Esophagus squamous epithelium (tissue), 5 donors: ENCODE measurements at regions not wholly inside any gene's neighbourhood (a gene's known extent, or its start where the extent isn't known, plus 50 kb on each side); places are given as distances from the start of the nearest gene placed in this dataset.
"Not testable (repeated sequence)": the region's sequence is repeated elsewhere in the genome, so short reads cannot be mapped to it uniquely, and the experiment has no call there.

Experiments used
- DNase-seq: peaks from one replicate; lab custom pipeline; 2025; lab: John Stamatoyannopoulos, UW
- H3K27ac ChIP-seq, 4 donors: fragments of 200-600 bp; sonication (generic); one replicate each; pipeline ENCODE4 v1.5.1; 2016 to 2019; ENCODE audit warnings: mild to moderate bottlenecking in 1 of 4
- H3K27me3 ChIP-seq, 4 donors: fragments of 200-600 bp; sonication (generic); 1 replicate in 3 of 4; 2 replicates in 1 of 4; pipeline versions ENCODE4 v1.5.1 to v1.6.0; 2017 to 2021; ENCODE audit warnings: antibody characterized with exemption in 1 of 4
- H3K36me3 ChIP-seq, 3 donors: fragments of 200-600 bp; sonication (generic); one replicate each; pipeline ENCODE4 v1.5.1; 2016 to 2019
- H3K4me1 ChIP-seq, 3 donors: fragments of 200-600 bp; sonication (generic); one replicate each; pipeline ENCODE4 v1.5.1; 2017 to 2019
- H3K4me3 ChIP-seq, 4 donors: fragments of 200-600 bp; sonication (generic); 1 replicate in 3 of 4; 2 replicates in 1 of 4; pipeline ENCODE4 v1.5.1; 2016 to 2019; ENCODE audit warnings: mild to moderate bottlenecking in 2 of 4, moderate library complexity in 1 of 4
- H3K9me3 ChIP-seq, 3 donors: fragments of 200-600 bp; sonication (generic); one replicate each; pipeline ENCODE4 v1.5.1; 2016 to 2019
- POLR2A ChIP-seq, 4 donors: fragments of 450-650 bp; IDR thresholded peaks; one replicate each; pipeline ENCODE4 v1.6.1; 2017; ENCODE audit warnings: antibody characterized with exemption in 4 of 4, mild to moderate bottlenecking in 4 of 4, moderate library complexity in 3 of 4
- WGBS, 2 donors: methylation state at CpG; one replicate each; pipeline ENCODE4 v1.1.5; 2018; 5-methylcytosine and 5-hydroxymethylcytosine counted together
- intact Hi-C: fragments of 100-400 bp; cut with DNase I; formaldehyde crosslinking; loops from one replicate; pipeline ENCODE4 v1.15.0; 2022
- TF ChIP-seq, protein P1 (sequence below), 6 experiments: fragments of 450-650 bp in 4 of 6; fragments of 200-600 bp in 2 of 6; sonication (generic) in 2 of 6; IDR thresholded peaks; one replicate each; pipeline ENCODE4 v1.5.1; 2016 to 2019; ENCODE audit warnings: antibody characterized with exemption in 6 of 6, mild to moderate bottlenecking in 4 of 6, moderate library complexity in 4 of 6
- donor health status: DM: yes; HTN: yes; CAD: no.

DNA sequence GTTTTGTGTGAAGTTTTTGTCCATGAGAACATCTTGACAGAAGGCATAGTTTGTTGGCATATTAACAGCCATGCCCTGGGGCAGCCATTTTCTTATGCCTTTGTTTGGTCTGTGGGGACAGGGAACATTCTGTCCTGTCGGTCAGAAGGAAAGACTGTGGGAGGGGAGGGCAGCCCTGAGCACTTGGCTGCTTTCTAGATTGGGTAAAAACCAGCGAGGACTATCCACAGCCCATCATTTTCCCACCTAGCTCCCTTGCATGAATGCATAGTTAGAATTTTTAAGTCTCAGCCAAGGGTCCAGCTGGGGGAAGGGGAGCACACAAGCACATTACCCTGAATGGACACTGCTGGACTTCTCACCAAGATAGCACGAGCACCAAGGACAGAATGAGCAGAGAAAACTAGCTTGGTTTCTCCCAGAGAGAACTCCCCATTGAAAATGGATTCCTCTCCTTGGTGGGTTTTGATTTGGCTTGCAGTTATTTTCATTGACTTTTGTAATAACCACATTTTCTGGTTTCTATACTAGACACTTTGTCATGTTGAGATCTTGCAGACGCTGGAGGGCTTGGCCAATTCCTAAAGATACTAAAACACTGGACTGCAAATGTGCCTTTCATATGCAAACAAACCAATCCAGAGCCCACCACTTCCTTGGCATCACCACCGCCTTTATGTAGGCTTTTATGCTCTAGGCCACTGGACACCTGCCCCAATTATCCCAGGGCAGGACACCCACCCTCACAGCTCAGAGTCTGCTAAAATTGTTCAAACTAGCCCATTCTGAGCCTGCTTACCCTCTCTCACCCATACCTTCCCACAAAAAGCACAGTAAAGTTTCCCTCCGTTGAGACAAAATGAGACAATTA, 129.9 kb downstream of the BOD1 start:
- intact Hi-C loops = no loop called here
- Histone ChIP-seq H3K4me1 (no peaks in the 10 kb centered on the region), H3K4me3 (no peak overlapping the region), H3K27ac (no peak overlapping the region), H3K9me3 (no peaks in the 10 kb centered on the region), H3K36me3 (no peaks in the 10 kb centered on the region), H3K27me3 (peaks cover 0 to 10% (median 0%) of the 10 kb centered on the region in 4 donors)
- no peak for DNase-seq
- TF ChIP-seq POLR2A (IDR thresholded peaks at IDR 0.05) = no peak
- TF ChIP-seq, protein P1, sequence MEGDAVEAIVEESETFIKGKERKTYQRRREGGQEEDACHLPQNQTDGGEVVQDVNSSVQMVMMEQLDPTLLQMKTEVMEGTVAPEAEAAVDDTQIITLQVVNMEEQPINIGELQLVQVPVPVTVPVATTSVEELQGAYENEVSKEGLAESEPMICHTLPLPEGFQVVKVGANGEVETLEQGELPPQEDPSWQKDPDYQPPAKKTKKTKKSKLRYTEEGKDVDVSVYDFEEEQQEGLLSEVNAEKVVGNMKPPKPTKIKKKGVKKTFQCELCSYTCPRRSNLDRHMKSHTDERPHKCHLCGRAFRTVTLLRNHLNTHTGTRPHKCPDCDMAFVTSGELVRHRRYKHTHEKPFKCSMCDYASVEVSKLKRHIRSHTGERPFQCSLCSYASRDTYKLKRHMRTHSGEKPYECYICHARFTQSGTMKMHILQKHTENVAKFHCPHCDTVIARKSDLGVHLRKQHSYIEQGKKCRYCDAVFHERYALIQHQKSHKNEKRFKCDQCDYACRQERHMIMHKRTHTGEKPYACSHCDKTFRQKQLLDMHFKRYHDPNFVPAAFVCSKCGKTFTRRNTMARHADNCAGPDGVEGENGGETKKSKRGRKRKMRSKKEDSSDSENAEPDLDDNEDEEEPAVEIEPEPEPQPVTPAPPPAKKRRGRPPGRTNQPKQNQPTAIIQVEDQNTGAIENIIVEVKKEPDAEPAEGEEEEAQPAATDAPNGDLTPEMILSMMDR (IDR thresholded peaks at IDR 0.05) = no peak
- WGBS, 2 donors = 58 to 59% methylated on average over 6 of the region's 6 CpGs

DNA sequence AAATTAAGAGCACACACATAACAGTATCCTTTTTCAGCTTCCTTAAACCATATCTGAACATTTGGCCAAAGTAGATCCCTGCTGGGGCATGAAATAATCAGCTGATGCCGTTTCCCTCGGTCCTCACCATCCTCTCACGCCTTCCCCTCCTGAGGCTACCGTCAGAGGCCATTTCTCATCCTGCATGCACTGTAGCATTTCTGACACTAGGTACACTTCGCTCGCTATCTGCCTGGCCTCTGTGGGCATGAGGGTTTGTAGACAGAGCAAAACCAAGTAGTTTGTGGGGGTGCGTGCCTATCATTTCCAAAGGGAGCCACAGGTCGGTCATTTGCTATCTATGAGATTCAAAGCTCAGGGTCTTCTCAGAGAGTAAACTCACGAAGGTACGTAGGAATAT, 131.9 kb downstream of the BOD1 start:
- intact Hi-C loops = no loop called here
- no peak for DNase-seq

DNA sequence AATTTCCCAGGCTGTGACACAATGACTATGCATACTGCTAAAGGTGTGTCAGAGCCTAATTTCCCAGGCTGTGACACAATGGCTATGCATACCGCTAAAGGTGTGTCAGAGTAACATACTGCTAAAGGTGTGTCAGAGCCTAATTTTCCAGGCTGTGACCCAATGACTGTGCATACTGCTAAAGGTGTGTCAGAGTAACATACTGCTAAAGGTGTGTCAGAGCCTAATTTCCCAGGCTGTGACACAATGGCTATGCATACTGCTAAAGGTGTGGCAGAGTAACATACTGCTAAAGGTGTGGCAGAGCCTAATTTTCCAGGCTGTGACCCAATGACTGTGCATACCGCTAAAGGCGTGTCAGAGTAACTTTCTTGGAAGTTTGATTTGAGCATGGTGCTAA, 132.9 kb downstream of the BOD1 start:
- intact Hi-C loops, H3K4me3 ChIP-seq, H3K27me3 ChIP-seq, H3K4me1 ChIP-seq, H3K9me3 ChIP-seq, DNase-seq, H3K36me3 ChIP-seq: not testable (repeated sequence)
- peak overlapping the region; percentile 40 to 72 (median 60) for H3K27ac ChIP-seq
- 34 to 70% methylated on average over 3 of the region's 3 CpGs for WGBS, 2 donors

More for the DNA sequence above, 131.9 kb downstream of the BOD1 start:
- TF ChIP-seq, protein P1 (IDR thresholded peaks at IDR 0.05) = no peak
- TF ChIP-seq POLR2A (IDR thresholded peaks at IDR 0.05) = no peak
- WGBS, 2 donors = 69 to 78% methylated on average over 10 of the region's 10 CpGs
- Histone ChIP-seq H3K4me1 (no peaks in the 10 kb centered on the region), H3K27me3 (no peaks in the 10 kb centered on the region), H3K36me3 (no peaks in the 10 kb centered on the region), H3K27ac (peak overlapping the region in 1 of 4 donors; percentile 65), H3K4me3 (no peak overlapping the region), H3K9me3 (no peaks in the 10 kb centered on the region)

DNA sequence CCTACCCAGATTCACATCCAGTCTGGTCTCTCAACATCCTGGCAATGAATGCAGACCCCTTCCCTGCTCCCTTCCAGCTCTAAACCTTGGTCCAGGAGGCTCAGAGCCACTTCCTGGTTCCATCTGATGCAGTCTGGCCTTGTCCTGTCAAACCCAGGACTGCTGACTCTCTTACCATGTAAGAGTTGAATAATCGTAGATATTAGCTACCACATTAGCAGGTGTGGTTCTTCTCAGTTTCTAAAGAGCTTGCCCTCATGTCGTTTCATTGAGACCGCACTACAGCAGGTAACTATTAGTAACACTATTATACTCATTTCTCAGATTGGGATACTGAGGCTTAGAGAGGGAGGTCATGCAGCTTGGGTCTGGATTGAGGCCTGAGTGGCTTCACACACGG, 133.3 kb downstream of the BOD1 start:
- Histone ChIP-seq H3K9me3 (no peaks in the 10 kb centered on the region), H3K36me3 (no peaks in the 10 kb centered on the region), H3K4me1 (peaks cover 0 to 4% (median 0%) of the 10 kb centered on the region in 3 donors), H3K27me3 (peaks cover 0 to 3% (median 0%) of the 10 kb centered on the region in 4 donors), H3K4me3 (no peak overlapping the region), H3K27ac (peak overlapping the region; percentile 40 to 72 (median 60))
- no peak for DNase-seq
- no peak for TF ChIP-seq POLR2A (IDR thresholded peaks at IDR 0.05)
- TF ChIP-seq, protein P1 (IDR thresholded peaks at IDR 0.05) = no peak
- intact Hi-C loops = no loop called here
- 75 to 82% methylated on average over 4 of the region's 4 CpGs for WGBS, 2 donors

GRCh38 chr5:173481821-173482220, 134.6 kb downstream of the BOD1 start:
- TF ChIP-seq, protein P1 (IDR thresholded peaks at IDR 0.05) = no peak
- no peak for TF ChIP-seq POLR2A (IDR thresholded peaks at IDR 0.05)
- Histone ChIP-seq H3K27ac (no peak overlapping the region), H3K4me1 (peaks cover 0 to 13% (median 0%) of the 10 kb centered on the region in 3 donors), H3K27me3 (peaks cover 0 to 7% (median 0%) of the 10 kb centered on the region in 4 donors), H3K9me3 (no peaks in the 10 kb centered on the region), H3K36me3 (no peaks in the 10 kb centered on the region), H3K4me3 (no peak overlapping the region)
- WGBS, 2 donors = 57 to 75% methylated on average over 5 of the region's 5 CpGs
- no peak for DNase-seq
- intact Hi-C loops = no loop called here
